Neutrophil (primary cell): ENCODE measurements at regions not wholly inside any gene's neighbourhood (a gene's known extent, or its start where the extent isn't known, plus 50 kb on each side); places are given as distances from the start of the nearest gene placed in this dataset.

Experiments
- H3K27ac ChIP-seq: fragments of 200-600 bp; sonication (generic); 2 replicates; pipeline ENCODE4 v1.5.1; 2016; ENCODE audit warnings: mild to moderate bottlenecking, moderate library complexity
- H3K27me3 ChIP-seq: fragments of 200-600 bp; sonication (generic); 2 replicates; pipeline ENCODE4 v1.6.0; 2016; ENCODE audit warnings: mild to moderate bottlenecking
- H3K36me3 ChIP-seq: fragments of 200-600 bp; sonication (generic); 2 replicates; pipeline ENCODE4 v1.5.1; 2017
- H3K4me1 ChIP-seq, 2 experiments: fragments of 200-600 bp in 1 of 2; sonication (generic) in 1 of 2; 1 replicate in 1 of 2; 2 replicates in 1 of 2; pipeline versions ENCODE4 v1.5.1 to v1.6.1; 2013 to 2016; ENCODE audit warnings: low read depth in 1 of 2, low read length in 1 of 2, mild to moderate bottlenecking in 1 of 2, moderate library complexity in 1 of 2; ENCODE audit not compliant: control insufficient read depth in 1 of 2, insufficient read depth in 1 of 2
- H3K4me3 ChIP-seq, 2 experiments: fragments of 200-600 bp in 1 of 2; sonication (generic) in 1 of 2; 1 replicate in 1 of 2; 2 replicates in 1 of 2; pipeline ENCODE4 v1.5.1; 2013 to 2016; ENCODE audit warnings: low read depth in 1 of 2, low read length in 1 of 2, mild to moderate bottlenecking in 1 of 2, moderate library complexity in 1 of 2
- H3K9me3 ChIP-seq: fragments of 200-600 bp; sonication (generic); 2 replicates; pipeline ENCODE4 v1.5.1; 2016
- CTCF ChIP-seq: fragments of 200-600 bp; sonication (generic); IDR thresholded peaks from 2 replicates; pipeline ENCODE4 v1.5.1; 2016; ENCODE audit warnings: antibody characterized with exemption

- H3K4me3 ChIP-seq: no peak overlapping the region
- H3K36me3 ChIP-seq: no peaks in the 10 kb centered on the region
- no peak for TF ChIP-seq CTCF
- H3K9me3 ChIP-seq: no peaks in the 10 kb centered on the region
- no peak overlapping the region for H3K27ac ChIP-seq
- H3K4me1 ChIP-seq: no peaks in the 10 kb centered on the region
- H3K27me3 ChIP-seq: peaks cover 11% of the 10 kb centered on the region
Observed at GRCh38 chr11:70751142-70751734, 352.9 kb downstream of the CTTN start.

- Histone ChIP-seq H3K4me1 (no peaks in the 10 kb centered on the region), H3K4me3 (no peak overlapping the region), H3K27ac (no peak overlapping the region), H3K27me3 (peaks cover 25% of the 10 kb centered on the region), H3K9me3 (no peaks in the 10 kb centered on the region), H3K36me3 (no peaks in the 10 kb centered on the region)
- peak; percentile 34 for TF ChIP-seq CTCF
Observed at GRCh38 chr11:70755410-70756158, 357.3 kb downstream of the CTTN start.

GRCh38 chr11:70756341-70756740 is 358.0 kb downstream of the CTTN start:
- H3K4me3 ChIP-seq: no peak overlapping the region
- no peak overlapping the region for H3K27ac ChIP-seq
- peaks cover 25% of the 10 kb centered on the region for H3K27me3 ChIP-seq
- H3K4me1 ChIP-seq: no peaks in the 10 kb centered on the region
- no peaks in the 10 kb centered on the region for H3K9me3 ChIP-seq
- TF ChIP-seq CTCF: no peak
- no peaks in the 10 kb centered on the region for H3K36me3 ChIP-seq

- Histone ChIP-seq H3K9me3 (no peaks in the 10 kb centered on the region), H3K27ac (no peak overlapping the region), H3K4me1 (no peaks in the 10 kb centered on the region), H3K4me3 (no peak overlapping the region), H3K36me3 (no peaks in the 10 kb centered on the region), H3K27me3 (peaks cover 25% of the 10 kb centered on the region)
- TF ChIP-seq CTCF: no peak
Observed at GRCh38 chr11:70756756-70757155, 358.4 kb downstream of the CTTN start.

- H3K9me3 ChIP-seq: no peaks in the 10 kb centered on the region
- H3K36me3 ChIP-seq: no peaks in the 10 kb centered on the region
- no peak overlapping the region for H3K4me3 ChIP-seq
- H3K27me3 ChIP-seq: peaks cover 25% of the 10 kb centered on the region
- TF ChIP-seq CTCF: no peak
- H3K27ac ChIP-seq: no peak overlapping the region
- H3K4me1 ChIP-seq: no peaks in the 10 kb centered on the region
Observed at GRCh38 chr11:70757241-70757640, 358.9 kb downstream of the CTTN start.
